GM21576 (cell line): ENCODE measurements at regions not wholly inside any gene's neighbourhood (a gene's known extent, or its start where the extent isn't known, plus 50 kb on each side); places are given as distances from the start of the nearest gene placed in this dataset.

Experiments used
- ATAC-seq: cut with Tn5 transposase; IDR thresholded peaks from one replicate; pipeline ENCODE4 v1.9.1; 2021; ENCODE audit warnings: mild to moderate bottlenecking, moderate library complexity; ENCODE audit not compliant: unreplicated experiment

DNA sequence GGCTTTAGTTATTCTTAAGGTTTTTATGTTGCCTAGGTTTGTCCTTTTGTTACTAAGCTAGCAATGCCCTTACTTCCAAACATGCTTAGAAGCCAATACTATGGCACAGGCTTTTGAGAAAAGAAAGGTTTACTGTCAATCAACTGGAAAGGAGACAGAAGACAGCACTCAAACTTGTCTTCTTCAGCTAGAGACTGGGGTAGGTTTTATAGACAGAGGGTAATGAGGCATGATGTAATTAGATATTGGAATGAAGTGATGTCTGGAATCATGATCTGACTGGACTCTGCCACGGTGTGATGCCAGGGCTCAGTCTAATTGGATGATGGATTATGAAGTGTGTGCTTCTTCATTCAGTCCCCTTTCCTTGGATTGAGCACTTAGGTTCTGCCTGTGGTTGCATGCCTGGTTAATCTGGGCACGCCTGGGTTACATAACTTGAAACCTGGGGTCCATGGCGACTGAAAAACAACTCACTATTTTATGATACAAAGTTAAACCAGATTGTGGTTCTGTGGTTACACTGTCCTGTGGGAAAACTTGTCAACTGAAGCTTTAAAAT is 625.8 kb downstream of the BRINP3 start:
- no peak for ATAC-seq

DNA sequence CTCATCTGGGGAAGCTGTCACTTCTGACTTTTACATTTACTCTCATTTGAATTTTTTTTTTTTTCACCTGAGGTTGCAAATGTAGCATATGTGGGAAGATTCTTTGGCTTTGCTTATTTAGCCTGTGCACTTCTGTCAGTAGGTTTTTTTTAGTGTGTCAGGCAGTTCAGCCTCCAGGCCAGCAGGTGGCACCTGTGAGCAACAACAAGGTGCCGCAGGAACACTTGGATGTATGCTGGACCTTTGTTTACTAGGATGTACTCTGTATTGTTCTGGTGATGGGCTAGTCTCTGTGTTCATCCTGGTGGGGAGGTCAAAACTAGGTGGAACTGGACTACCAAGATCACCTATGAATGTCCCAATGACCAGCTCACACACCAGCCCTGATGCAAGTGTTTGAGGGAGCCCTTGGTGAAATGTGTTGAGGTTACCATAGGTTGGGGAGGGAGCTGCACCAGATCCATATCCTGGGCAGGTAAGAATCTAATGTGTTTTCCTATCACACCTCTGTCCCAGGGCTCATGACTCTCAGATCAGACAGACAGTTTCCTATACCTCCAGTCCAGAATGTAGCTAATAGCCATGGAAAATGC is 618.2 kb downstream of the BRINP3 start:
- peak; percentile 76 for ATAC-seq

DNA sequence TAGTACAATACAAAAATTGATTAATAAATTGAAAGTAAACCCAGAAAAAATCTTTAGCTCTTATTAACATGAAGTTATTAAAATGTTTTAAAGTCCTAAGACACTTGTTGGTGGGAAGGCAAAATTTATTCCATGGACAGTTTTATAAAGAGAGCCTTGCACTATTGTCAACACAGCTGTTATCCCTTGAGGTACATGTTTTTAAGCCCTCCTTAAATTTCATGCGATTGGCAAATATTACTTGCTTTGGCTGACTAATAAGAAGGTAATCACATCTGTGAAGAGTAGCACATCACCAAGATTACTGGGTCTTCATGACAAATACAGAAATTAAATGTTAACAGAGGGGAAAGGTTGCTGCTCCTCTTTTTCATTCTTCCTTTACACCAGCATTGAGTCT is 611.1 kb downstream of the BRINP3 start:
- no peak for ATAC-seq

DNA sequence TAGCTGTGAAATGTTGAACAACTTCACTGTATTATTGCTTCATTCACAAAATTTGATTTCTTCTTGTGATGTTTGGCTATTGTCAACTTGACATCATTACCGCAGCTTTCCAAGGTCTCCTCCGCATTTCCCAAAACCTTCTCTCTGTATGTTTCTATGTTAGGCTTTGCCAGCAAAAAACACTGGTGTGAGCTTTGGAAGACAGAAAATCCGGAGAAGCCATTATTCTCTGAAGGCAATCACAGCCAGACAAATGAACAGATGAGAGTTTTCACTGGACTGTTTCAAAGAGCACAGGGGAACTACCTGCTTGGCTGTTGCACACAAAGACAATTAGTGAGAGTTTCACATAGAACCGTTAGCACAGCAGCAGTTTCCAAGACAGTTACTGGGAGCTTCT is 609.6 kb downstream of the BRINP3 start:
- ATAC-seq, result no peak

DNA sequence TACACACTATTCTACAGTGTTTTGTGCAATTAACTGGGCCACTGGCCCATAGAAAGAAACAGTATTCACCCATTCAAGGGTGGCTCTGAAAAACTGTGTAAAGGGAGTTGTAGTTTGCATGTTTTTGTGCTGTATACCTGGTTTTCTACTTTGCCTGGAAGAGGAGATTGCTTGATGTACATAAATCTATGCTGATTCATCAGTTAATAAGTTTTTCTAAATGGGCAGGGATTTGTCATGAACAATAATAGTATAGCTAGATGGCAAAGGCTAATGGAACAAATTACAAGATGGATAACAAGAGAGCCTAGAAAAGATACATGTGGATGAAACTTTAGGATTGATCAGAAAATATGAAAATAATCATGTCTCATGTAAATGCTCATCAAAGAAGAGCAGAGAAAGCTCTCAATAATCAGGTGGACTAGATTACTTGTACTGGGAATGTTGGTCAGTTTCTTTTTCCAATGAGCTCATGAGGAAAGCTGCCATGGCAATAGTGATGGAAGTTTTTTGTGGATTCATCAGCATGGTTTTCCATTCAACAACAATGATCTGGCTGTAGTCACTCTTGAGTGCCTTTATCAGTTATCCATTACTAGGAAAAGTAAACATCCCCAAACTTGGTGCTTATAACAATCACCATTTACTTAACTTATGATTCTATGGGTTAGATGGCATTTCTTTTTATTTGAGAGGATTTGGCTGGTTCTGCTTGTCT is 602.8 kb downstream of the BRINP3 start:
- ATAC-seq, result no peak

DNA sequence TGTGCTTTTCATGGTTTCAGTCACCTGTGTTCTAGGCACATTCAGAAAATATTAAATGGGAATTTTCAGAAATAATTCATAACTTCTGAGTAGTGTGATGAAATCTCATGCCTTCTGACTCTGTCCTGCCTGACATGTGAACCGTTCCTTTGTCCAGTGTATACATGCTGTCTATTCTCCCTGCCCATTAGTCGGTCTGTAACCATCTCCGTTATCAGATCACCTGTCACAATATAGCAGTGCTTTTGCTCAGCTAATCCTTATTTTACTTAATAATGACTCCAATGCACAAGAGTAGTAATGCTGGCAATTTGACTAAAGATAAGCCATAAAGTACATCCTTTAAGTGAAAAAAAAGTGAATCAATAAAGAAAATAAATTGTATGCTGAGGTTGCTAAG is 597.5 kb downstream of the BRINP3 start:
- ATAC-seq, result no peak

DNA sequence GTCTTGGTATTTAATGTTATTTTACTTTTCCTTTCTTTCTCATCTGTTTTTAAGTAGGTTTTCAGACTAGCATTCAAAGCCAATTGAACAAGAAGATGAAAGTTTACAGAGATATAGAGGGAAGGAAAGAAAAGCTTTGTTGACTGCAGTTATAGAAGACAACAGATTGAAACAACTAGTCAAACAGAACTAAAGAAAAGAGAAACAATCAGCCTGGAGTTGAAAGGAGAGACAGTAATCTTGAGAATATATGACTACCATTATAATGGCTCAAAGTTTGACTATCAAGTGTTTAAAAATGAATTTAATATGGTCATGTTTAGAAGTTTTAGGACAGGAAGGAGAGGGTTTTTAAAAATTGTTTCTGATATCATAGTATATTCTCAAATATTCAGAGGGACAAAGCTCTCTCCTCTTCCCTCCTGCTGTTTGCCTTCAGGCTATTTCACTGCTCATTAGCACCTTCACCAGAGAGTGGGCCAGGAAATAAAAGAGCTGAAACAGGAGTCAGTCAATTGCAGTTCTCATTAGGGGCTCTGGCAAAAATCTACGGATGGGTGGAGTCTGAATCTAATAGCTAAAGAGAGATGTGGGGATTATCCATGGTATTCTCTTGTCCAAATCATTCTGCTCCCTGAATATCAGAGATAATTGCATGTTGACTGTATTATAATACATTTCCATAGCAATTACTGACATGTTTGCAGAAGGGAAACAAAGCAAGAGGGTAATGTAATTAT is 577.8 kb downstream of the BRINP3 start:
- ATAC-seq, result no peak

DNA sequence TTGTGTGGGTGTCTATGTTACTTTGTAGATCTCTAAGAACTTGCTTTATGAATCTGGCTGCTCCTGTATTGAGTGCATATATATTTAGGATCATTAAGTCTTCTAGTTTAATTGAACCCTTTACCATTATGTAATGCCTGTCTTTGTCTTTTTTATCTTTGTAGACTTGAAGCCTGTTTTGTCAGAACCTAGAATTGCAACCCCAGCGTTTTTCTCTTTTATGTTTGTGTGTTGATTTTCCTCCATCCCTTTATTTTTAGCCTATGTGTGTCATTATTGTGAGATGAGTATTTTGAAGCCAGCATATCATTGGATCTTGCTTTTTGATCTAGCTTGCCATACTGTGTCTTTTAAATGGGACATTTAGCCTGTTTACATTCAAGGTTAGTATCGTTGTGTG is 573.2 kb downstream of the BRINP3 start:
- no peak for ATAC-seq

DNA sequence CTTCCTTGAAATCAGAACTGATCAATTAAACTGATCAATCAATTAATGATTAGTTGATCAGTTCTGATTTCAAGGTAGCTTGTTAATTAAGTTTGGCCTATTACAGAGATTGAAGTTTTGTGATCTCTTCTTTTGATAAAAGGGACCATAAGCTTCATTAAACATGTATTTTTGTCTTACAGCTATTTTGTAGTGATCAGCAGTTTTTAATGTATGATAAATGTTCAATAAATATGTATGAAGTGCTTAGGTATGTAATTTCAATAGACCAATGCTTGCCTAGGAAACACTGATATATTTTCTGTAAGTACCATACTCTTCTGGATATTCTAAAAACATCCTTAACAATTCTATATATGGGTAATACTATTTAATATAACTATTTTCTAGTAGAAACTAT is 569.6 kb downstream of the BRINP3 start:
- no peak for ATAC-seq

DNA sequence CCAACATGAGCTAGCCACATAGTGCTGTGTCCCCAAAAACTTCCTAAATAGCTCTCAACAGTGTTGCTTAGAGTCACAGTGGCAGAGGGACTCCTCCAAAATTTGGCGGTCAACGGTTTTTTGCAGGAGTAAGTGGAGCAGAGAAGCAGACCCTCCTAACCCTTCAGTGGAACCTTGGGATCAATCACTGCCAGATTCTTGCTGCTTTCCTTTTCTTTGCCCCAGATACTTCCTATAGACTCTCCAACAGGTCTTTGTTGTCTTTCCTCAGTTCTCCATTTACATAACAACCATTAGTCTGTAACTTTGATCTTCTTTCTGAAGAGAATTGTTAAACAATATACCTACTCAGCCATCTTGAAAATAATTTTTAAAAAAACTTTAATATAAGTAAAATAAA is 556.1 kb downstream of the BRINP3 start:
- no peak for ATAC-seq

DNA sequence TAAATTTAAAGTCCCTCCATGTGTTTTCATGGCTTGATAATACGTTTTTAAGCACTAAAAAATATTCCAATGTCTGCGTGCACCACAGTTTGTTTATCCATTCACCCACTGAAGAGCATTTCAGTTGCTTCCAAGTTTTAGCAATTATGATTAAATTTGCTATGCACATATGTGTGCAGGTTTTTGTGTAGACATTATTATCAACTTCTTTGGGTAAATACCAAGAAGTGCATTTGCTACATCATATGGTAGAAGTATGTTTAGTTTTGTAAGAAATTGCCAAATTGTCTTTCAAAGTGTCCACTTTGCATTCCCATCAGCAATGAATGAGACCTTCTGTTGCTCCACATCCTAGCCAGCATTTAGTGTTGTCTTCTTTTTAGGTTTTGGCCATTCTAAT is 550.0 kb downstream of the BRINP3 start:
- ATAC-seq, result no peak

DNA sequence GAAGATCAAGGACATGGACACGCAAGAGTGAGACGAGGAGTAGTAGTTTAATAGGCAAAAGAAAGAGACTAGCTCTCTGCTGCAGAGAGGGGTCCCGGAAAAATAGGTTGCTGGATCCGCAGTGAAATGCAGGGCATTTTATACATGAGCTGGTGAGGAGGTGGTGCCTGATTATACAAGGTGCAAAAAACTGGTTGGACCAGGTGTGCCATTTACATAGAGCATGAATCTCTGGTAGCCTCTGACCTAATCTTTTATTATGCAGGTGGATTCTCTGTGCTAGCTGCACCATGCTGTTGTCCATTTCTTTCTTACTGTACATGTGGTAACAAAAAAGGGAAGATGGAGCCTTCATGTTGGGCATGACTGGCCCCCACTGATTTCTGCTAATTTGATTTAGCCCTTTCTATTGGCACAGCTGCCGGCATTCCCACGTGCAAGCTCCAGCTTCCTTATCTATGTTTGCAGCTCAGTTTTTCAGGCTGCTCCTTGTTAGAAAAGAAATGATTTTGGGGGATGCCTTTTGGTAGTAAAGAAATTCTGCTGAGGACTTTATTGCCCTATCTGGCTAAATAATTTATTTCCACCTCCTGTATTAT is 548.1 kb downstream of the BRINP3 start:
- ATAC-seq, result no peak

DNA sequence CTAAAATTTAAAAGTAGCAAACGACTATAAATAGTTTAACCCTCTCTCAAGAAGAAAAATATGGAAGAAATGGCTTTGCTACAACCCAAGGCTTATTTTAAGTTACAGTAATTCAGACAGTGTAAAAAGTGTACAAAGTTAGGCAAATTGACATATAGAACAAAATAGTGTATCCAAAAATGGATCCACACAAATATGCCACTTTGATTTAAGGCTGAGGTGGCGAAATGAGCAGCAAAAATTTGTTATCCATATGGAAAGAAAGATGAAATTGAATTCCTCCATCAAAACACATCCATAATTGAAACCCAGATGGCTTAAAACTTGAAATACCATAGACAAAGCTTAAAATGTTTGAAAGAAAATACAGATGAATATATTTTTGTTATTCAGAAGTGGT is 540.8 kb downstream of the BRINP3 start:
- ATAC-seq, result no peak

DNA sequence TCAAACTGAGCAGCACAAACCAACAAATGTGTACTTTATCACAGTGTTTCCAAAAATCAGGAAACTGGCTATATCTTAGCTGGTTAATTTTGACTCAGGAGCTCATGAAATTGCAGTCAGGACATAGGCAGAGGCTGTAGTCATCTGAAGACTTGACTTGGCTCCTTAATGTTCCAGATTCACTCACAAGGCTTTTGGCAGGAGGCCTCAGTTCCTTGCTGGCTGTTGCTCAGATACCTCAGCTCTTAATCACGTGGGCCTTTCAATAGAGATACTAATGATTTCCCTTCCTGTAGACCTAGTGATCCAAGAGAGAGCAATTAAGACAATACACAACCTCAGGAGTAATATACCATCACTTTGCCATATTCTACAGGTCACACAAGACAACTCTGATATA is 537.7 kb downstream of the BRINP3 start:
- ATAC-seq, result no peak

DNA sequence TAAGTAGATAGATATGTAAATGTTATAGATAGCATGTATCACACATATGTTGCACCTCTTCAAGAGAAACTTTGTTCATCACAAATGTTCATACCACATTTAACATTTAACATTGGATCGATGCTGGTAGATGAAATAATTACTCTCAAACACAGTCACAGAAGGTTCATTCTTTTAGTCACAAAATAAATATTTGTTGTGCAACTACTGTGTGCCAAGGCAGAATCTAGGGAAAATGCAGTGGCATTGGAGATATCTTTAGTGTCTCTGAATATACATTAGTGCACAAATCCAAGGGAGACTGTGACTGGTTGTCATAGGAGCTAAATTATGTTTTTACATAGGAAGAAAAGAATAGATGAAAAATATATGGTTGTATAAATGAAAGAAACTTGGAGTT is 535.7 kb downstream of the BRINP3 start:
- ATAC-seq, result no peak

DNA sequence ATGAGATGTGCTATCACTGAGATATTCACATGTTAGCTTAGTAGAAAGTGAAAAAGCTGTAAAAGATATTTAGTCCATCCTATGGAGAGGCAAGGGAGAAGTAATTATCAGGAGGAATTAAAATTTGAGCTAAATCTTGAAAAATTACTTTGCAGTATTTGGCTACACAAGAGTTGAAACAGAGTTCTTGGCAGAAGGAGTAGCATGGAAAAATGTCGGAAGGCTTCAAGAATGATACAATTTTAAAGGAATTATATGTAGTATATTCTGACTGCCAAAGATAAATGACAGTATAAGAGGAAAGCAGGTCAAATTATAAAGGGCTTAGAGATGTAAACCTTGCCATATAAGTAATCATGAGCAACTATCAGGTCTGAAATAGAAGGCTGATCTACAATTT is 518.9 kb downstream of the BRINP3 start:
- ATAC-seq, result no peak

DNA sequence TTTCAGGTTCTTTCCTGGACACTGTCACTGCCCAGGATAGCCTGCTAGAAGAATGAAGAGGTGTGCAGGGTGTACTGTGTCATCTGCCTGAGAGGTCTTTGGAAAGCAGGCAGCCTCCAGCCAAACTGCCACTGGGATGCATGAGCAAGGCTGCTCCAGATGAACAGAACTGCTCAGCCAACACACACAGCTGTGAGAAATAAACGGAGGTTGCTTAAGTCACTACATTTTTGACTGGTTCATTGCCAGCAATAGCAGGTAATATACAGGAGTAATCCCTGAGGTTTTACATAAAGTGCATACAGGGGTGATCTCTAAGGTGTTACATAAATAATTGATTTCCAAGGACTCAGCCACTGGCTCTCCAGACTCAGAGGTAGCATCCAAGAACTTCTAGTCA is 516.9 kb downstream of the BRINP3 start:
- no peak for ATAC-seq

DNA sequence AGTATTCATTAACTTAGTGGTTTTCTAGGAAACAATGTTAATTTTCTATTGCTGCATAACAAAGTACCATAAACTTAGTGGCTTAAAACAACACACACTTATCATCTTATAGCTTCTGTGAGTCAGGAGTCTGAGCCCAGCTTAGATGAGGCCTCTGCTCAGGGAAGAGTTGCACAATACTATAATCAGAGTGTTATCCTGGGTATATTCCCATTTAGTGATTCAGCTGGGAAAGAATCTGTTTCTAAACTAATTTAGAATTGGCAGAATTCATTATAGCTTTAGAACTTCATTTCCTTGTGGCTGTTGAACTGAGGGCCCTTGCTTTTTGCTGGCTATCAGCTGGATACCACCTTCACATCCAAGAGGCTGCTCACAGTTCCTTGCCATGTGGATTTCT is 515.5 kb downstream of the BRINP3 start:
- ATAC-seq, result no peak

DNA sequence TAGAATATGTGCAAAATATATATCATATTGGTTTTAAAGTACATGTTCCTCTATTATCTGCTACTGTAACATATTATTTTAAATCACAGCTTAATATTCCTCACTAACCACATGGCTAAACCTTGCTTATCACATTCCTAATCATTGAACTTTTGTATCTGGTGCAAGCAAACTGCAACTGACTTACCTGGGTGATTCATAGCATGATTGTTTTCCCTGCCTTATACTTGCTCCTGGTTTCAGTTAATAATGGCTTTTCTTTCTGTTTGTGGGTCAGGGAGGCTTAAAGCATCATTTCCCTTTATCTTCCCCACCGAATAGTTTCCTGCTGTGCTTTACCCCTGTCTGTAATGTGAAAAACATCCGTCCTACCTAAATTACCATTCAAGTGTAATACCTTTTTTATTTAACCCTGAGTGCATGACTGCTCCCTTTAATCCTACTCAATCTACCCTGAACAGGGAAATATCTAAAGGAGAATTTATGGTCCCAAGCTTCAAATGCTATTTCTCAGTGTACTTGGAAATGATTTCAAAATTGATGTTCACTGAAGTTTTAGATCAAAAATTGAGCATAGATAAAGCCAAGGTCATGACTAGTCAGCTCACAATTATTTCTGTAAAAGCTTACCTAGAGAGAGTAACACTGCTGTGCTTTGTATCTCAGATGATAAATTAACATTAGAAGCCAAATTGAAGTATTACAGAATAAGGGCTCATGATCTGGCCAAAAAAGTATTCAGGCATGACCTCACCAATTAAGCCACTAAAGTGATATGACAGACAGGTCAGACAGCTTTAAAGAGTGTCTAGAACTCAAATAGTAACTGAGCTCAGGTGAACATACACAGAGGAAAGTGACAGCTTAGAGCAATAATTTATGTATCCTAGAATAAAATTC is 507.1 kb downstream of the BRINP3 start:
- no peak for ATAC-seq

DNA sequence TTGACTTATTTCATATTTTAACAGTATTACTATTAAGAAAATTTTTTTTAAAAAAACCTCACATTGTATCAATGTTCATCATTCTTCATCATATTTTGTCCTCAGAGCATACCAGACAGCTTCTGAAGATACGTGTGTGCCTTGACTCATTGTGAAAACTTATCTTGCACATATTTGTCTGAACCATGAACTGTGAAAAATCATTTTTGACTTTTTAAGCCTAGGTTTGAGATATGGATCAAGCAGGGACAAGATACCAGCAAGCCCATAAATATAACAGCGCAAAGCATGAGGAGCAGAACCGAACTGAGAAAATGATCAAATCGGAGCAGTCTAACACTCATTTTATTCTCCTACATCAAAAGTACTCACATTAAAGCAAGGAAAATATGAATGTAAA is 506.0 kb downstream of the BRINP3 start:
- ATAC-seq, result no peak

DNA sequence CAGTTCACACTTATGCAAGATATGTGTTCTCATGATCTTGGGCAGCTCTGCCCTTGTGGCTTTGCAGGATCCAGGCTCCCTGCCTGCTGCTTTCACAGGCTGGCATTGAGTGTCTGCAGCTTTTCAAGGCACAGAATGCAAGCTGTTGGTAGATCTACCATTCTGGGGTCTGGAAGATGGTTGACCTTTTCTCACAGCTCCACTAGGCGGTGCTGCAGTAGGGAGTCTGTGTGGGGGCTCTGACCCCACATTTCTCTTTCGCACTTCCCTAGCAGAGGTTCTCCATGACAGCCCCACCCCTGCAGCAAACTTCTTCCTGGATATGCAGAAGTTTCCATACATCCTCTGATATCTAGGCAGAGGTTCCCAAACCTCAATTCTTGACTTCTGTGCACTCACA is 500.5 kb downstream of the BRINP3 start:
- ATAC-seq, result no peak
